ENCODE measurements at regions not wholly inside any gene's neighbourhood (a gene's known extent, or its start where the extent isn't known, plus 50 kb on each side); places are given as distances from the start of the nearest gene placed in this dataset.

DNA sequence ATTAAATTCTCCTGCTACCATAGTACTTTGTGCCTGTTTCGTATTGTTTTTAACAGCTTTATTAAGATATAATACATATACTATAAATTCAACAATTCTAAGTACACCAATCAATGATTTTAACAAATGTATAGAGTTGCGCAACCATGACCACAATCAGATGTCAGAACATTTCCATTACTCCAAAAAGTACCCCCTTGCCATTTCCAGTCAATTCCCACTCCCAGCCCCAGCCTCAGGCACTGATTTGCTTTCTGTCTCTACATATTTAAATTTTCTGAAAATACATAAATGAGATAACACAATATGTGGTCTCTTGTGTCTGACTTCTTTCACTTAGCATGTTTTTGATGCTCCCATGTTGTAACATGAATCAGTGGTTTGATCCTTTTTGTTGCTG, 193.9 kb downstream of the FIGN start:
- no peak for DNase-seq

DNA sequence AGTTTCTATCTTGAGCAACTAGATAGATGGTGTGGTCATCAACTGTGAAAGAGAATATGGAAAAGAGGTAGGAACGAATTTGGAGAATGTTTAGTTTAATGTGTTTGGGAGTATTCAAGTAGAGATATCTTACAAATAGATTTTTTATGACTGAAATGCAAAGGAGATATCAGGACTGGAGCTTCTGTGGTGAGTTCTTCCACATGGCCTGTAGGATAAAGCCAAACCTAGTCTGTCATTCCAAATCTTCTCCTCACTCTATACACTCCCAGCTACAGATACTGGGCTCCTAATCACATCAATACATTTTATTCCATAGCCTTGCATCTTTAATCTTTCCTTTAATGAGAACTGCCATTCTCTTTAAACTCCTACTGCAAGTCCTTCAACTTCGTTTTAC, 194.3 kb downstream of the FIGN start:
- DNase-seq: no peak

DNA sequence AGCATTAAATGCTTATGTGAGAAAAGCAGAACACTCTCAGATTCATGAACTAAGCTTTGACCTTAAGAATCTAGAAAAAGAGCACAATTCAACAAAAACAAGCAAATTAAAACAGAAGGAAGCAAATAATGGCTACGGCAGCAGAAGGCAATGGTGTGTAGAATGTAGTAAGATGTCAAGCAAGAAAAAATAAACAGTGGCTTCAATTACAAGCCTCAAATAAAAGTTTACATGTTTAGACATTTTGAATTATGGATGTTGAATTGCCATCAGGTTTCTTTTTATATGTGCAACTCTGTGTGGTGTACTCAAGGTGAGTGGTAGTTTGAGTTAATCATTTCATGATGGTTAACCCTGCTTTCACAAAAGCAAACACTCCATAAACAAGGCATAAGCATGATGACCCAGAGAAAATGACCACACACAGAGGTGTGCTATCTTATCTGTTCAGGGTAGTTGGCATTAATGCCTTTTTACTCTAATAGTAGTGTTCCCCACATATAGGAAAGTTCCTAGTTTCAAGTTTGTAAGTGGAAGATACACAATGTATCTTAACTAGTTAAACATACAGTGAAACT, 207.1 kb downstream of the FIGN start:
- no peak for DNase-seq

DNA sequence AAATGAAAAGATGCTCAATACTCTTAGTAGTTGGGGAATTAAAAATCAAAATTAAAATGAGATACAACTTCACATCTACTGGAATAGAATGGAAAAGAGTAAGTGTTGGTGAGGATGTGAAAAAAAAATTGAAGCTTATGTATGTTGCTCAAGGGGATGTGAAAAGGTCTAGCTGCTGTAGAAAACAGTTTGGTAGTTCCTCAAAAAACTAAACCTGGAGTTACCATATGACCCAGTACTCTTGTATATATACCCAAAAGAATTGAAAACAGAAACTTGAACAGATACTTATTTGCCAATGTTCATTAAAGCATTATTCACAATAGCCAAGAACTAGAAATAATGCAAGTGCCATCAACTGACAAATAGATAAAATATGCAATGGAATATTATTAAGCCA, 208.4 kb downstream of the FIGN start:
- no peak for DNase-seq

DNA sequence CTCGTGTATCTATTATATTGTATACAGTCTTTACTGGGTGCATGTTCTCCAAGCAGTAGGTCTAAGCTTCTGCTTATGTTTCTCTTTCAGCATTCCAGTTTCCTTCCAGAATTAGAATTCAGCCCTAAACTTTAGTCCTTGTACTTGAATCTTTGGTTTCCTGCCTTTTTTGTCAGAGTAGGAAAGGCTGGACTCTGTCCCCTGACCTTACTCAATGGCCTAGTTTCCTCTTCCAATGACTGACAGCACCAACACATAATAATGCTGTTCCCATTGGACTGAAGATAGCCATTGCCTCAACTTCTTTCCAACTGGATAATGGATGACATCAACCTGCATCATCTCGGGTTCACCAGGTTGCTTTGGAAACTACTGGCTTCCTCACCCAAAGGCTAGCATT, 217.0 kb downstream of the FIGN start:
- DNase-seq: no peak

DNA sequence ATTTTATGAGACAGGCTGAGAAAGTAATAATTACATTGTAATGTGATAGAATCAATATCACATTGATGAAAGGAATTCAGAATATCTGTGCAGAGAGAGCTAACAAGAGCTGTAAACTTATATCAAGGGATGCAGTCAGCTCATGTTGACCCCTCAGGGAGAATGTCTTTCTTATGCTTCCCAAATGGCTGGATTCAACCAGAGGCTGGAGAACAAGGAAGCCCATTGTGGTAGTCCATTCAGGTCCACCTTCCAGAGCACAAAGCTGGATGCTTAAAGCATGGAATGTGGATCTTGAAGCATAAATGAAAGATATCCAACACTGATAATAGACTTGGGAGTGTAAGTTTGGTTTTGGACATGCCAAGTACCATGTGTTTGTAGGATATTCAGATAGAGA, 220.0 kb downstream of the FIGN start:
- DNase-seq: no peak

DNA sequence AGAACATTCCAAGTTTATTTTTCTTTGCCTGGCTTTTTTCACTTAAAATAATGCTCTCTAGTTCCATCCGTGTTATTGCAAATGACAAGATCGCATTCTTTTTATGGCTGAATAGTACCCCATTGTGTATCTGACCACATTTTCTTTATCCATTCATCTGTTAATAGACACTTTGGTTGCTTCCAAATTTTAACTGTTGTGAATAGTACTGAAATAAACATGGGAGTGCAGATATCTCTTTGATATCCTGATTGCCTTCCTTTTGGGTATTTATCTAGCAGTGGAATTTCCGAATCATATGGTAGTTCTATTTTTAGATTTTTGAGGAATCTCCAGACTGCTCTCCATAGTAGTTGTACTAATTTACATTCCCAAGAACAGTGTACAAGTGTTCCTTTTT, 230.5 kb downstream of the FIGN start:
- no peak for DNase-seq

DNA sequence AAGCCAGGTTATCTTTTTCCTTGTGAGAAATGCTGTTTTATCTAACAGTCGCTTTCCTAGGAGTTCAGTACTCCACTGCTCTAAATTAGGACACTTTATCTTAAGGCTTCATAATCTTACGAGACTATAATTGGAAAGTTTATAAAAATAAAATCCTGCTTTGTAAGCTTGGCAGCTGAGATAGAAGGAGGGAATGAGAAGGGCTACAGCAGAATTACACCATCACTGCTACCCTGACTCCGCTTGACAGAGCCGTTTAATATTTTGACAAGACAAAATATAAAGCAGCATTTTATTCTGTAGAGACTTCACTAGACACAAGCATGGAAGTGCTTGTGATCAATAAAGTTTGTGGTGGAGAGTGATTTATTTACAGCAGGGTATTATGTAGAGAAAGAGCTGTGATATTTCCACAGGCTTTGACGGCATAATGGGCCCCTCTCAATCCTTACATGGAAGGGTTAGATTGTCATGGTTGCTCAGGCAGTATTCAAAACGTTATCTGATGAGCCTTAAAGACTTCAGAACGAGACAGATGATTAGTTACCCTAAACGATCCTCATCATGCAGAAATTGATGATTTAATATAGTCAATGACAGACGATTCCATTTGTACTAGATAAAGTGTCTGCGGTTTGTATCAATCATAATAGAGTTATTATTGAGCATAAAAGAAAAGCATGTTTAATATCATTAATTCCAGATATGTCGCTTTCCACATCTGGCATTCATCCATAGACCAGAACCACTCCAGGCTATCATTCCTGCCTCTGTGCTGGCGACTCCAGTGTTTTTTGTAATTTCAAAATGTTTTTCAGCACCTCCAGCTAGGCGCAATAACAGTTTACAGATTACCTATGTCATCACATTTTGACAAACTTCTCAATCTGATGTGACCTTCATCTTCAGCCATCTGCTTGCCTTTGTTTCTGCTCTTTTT, 242.2 kb downstream of the FIGN start:
- no peak for DNase-seq

DNA sequence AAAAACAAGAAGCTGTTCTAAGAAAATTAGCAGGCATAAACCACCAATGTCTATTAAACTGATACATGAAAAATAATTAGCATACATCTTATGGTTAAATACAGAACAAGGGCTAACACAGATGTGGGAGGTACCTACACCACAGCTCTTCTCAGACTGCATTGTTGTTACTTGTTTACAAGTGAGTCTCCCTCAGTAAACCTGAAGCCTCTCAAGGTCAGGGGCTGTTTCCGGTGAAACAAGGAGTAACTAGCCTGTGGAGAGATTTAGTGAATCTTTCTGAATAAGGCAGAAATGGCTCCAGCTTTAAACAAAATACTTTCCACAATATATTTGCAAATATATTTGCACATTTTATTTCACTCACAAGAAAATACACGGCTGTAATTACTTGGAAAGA, 244.0 kb downstream of the FIGN start:
- DNase-seq: no peak

DNA sequence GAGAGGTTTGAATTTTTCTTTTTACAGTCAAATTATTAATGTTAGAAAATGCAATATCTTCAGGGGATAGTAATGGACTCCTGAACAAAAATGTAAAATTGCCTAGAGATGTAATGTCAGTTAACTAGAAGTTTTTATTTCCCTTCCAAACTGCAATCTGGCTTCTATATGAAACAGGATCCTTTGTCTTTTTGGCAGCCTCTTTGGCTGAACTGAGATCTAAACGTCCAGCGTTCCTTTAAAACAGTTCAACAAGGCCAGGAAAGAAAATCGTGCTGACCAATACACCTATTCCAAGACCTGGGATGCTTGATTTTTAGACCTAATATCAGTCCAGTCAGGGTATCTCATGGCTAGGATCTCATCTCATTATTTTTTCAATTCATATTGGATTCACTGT, 245.5 kb downstream of the FIGN start:
- no peak for DNase-seq

DNA sequence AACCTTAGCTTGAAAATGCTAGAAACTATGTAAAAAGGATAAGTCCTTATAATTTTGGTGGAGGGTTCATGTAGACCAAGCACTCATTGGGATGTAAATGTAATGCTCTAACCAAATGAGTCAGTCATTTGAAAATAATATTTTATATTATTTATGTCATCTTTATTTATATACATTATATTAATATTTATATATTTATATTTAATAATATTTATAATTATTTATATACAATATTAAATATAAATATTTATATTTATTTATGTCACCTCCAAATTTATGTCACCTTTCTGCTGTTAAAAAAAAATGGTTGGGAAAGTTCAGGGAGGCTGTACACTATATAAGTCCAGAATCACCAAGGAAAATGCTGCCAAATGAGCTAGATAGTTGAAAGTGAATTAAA, 254.3 kb downstream of the FIGN start:
- no peak for DNase-seq

DNA sequence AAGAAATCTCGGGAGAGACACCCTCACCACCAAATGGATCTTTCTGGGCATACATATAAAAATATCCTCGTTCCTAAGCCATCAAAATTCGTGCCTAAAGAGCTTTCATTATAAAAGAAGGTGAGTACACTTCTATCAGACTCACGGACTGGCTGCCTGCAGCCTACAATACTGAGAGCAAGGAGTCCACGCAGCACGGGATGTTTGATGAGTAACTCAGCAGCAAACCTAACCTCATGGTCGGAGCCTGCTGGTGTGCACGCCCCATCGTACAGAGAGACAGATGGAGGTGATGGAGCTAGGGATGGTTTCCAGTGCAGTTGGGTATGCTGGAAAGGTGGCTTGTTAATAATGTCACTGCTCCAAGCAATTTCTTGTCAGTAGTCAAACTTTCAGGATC, 256.2 kb downstream of the FIGN start:
- no peak for DNase-seq

DNA sequence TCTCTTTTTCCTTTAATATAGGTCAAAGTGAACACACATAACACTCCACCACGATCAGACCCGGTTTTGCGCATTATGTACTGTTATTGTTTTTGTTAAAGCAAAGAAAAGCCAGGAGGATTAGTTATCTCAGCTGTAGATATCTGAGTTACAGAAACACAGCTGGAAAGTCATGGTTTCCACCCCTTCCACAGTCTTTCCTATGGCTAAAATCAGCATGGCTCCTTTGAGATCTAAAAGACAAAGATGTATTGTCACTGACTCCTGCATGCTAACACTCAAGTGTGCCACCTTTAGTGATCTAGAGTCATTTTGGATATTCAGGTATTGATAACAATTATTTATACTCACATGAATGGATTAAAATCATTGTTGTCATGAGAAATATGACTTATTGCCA, 260.0 kb downstream of the FIGN start:
- no peak for DNase-seq

DNA sequence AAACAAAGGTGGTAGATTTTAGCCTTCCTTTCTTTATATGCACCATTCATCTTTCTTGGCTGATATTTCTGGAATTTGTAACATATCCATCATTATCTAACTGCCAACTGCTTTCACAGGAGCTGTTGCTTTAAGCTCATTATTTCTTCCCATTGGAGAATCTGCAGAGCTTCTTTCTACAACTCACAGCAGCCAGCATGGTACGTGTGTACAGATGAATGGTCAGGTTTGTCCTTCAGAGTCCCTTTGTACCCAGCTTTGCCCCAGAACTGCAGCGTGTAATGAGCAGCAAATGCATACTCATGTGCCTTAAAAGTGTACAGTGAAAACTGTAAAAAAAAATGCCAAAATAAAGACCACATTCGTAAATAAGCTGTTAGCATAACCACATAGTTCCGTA, 260.9 kb downstream of the FIGN start:
- DNase-seq: no peak

DNA sequence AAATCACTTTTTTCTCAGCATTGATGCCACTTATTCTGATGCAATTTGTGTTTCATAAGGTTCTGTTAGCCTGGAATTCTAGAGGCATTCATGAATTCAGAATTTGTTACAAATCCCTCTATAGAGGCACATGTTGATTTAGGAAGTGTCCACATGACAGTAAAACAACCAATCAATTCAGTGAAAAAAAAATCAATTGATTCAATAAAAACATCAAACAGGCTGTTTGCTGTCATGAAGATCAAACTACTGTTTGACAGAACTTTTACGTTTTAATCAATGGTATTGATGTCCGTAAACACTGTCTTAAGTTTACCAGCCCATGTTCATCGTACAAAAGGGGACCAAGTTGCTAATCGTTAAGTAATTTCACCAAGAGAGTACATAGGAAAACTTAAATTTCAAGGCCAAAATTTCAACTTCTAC, 261.5 kb downstream of the FIGN start:
- DNase-seq: no peak

DNA sequence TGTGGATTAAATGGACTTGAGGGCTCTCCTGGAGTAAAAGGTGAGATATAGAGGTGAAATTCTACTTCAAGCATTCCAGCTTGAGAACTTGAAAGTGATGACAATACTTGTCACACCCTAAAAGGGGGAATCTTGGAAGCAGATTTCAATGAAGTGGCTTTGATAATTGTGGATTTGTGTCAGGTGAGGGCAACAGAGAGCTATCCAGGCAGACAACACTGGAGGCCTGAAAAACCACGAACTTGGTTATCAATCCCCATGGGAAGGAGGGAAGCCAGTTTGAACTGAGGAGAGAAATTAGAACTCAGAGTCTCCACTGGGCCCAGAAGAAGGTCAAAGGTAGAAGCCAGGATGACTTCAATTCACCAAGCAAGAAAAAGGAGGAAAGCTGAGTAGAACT, 263.9 kb downstream of the FIGN start:
- DNase-seq: no peak

DNA sequence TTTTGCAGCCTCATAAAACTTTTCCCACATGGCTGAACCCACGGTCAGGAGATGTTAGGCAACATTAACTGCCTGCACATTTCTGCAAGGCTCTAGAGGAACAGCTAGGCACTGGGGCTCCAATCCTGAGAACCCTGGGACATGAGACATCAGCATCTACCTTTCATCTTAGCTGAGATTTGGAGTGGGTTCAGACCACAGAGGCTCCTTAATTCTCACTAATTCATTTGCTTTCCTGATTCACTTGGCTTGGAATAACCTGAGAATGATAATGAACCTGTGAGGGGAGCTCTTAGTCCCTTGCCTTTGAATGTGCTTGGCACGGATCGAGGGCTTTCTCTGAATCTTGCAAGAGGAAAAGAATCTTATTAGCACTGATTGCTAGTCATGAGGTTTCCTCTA, 266.2 kb downstream of the FIGN start:
- DNase-seq: no peak

DNA sequence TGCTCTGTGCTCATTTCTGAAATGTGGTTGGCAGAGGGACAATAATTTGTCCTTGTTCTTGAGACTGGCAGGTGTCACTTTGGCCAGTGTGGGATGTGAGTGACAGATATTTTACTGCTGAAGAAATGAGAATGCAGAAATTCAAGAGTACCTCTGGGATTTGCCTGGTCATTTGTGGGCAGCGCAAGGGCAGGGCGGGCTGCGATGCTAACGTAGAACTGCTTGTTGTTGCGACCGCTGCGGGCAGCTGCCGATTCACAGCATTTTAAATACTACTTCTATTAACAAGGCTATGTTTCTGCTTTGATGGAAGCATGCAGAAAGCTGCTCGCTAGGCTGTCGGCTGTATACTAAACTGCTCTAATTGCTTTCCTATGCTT, 268.6 kb downstream of the FIGN start:
- DNase-seq: no peak

DNA sequence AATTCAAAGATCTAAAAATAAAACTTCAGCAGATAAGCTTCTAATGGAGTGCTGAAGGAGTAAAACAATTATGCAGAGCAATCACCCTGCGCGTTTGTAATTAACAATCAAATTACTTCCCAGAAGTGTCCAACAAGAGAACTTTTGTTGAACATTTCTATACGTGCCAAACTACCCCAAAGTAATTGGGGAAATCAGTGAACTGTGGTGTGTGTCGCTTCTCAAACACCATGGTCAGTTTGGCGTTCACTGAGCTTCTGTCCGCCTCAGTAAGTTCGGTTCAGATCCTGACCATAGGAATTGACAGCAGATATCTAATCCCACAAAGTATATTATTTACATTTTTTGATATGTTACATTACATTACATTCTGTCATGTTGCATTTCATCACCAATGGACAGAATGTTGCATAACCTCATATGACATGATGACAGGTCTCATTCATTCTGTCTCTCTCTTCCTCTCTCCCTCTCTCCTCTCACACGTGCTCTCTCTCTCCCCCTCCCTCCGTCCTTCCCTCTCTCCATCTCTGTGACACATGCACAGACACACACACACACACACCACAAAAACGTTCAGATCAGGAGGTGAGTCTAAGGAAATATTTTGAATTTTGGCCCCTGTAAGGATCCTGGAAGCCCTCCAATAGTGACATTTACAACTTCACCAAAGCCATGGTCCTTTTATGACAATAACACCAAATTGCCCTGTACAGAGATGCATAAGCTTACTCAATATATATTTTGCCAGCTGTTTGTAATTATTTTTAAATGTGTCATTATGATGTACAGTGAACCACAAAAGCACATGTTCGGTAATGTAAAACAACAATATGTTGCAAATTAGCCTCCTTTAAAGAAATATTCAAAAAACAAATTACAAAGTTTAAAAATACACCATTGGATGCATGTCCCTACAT, 269.2 kb downstream of the FIGN start:
- no peak for DNase-seq

DNA sequence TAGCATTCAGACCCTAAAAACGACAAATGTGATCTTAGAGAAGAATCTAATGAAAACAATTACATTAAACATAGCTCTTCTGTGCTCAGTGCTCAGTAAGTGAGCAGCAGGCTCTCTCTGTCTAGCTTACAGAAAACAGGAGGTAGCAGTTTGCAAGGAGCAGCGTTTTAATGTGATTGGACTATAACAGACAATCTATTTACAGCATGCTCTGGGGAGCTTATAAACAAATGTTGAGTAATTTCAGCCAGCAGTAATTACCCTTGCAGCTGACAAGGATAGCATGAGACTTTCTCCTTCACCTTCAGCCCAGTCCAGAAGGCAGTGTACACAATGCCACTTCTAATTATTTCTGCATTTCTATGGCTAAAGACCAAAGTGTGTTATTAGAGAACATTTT, 270.4 kb downstream of the FIGN start:
- DNase-seq: no peak

DNA sequence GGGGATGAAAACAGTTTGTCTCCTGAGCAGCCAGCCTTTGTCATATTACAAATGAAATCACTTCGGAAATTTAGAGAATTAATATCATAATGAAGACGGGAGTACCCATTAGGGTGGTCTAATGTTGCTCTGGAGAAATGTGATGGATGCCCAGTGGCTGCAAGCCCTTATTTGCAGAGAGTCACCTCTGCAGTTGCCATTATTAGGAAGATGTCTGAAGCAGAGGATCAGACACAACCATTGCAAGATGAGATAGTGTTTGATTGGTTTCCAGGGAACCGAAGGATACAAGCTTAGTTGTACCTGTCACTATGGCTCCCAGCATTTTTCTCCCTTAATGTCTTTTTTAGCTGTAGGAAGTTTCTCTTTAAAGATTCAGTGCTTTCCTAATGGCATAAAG, 272.4 kb downstream of the FIGN start:
- DNase-seq: no peak

DNA sequence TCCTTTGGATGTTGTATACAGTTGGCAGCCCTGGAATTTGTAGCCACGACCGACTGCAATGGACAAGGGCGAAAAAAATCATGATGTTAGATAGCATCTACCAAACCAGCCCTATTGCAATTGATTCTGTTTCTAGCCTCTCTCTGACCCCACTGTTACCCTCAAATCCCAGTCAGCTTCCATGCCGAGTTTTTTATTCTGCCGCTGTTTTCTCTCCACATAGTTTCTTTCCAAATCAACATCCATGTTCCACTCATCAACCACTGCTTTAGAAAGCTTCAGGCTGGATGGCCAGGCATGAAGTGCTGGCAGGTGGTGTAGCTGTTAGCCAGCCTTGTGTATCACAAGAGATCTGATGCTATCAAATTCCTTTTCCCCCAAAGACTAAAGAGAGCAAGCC, 272.8 kb downstream of the FIGN start:
- no peak for DNase-seq

DNA sequence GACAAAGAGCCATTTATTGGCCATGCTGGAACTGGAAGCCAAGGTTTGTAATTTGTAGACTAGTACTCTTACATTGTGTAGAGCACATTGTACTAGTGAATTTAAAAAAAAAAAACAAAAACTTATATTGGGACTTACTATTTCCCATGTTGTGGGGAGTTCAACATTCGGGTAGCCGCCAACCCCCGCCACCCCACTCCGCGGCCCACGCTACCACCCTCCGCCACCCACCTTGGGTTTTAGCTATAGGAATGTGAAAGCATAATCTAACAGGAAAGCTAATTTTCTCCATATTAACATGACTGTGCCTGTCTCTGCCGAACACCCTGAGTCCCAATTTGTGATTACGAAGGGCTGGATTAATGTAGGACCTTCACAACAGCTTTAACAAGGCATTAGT, 275.8 kb downstream of the FIGN start:
- DNase-seq: no peak

All from RPMI8226 (cell line).